ENCODE measurements at regions not wholly inside any gene's neighbourhood (a gene's known extent, or its start where the extent isn't known, plus 50 kb on each side); places are given as distances from the start of the nearest gene placed in this dataset.
"Not testable (repeated sequence)": the region's sequence is repeated elsewhere in the genome, so short reads cannot be mapped to it uniquely, and the experiment has no call there.

- peak; percentile 74 for DNase-seq
Measured at GRCh38 chr2:8229546-8229986, 452.3 kb upstream of the ID2 start.

GRCh38 chr2:8230466-8230865 lies 451.4 kb upstream of the ID2 start:
- no peak for DNase-seq

DNA sequence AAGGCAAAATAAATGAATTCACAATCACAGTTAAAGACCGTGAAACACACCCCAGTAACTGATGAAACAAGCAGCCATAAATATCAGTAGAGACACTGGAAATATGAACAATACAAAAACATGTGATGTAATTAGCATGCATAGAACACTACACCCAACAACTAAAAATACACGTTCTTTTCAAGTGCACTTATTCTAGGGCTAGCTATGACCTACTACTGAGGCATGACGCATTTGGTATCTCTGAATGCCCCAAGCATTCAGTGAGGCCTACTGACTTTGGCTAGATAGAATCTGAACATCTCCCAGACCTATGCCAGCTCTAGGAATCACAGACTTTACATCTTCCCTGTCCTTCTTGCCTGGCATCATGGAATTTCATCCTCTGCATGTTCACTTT lies 450.0 kb upstream of the ID2 start:
- no peak for DNase-seq

GRCh38 chr2:8232871-8233270 lies 449.0 kb upstream of the ID2 start:
- DNase-seq, result no peak

- DNase-seq, result no peak
Measured at GRCh38 chr2:8234253-8234652, 447.6 kb upstream of the ID2 start.

DNA sequence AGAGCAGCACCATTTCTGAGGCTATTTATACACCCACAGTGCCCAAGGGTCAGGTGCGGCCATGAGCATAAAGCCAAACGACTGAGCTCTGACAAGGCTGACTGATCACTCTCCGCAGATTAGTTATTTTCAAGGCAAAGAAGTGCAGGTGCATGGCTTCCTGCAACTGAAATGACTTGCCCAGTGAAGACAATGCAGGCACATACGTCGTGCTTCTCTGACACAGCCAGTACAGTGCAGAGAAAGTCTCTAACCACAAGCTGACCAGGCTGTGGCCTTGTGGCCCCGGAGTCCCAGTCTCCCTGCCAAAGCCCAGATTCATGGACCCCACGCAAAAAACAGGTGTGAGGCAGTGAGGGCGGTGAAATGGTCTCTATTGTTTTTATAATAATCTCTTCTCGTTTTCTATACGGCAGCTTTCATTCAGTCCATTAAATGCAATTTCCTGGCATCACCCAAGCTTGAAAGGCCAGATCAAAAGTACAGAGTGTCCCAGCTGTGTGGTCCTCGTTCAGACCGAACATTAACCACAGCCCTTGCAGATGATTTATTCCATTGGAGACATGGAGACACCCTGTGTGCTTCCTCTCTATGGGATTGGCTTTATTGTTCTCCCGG lies 447.0 kb upstream of the ID2 start:
- no peak for DNase-seq

DNA sequence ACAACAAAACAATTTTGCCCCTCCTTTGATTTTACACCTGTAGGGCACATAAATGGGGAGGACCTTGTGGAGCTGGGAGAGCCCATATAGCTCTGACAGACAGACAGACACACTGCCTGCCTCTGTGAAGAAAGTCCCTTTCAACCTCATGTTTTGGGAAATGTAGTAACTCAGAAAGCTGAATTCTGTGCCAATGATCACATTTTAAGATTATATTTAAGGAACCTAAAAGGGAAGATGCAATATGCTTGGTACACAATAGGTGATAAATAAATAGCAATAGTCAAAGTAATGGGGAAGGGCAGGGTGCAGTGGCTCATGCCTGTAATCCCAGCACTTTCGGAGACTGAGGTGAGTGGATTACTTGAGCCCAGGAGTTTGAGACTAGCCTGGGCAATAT lies 446.4 kb upstream of the ID2 start:
- no peak for DNase-seq

DNA sequence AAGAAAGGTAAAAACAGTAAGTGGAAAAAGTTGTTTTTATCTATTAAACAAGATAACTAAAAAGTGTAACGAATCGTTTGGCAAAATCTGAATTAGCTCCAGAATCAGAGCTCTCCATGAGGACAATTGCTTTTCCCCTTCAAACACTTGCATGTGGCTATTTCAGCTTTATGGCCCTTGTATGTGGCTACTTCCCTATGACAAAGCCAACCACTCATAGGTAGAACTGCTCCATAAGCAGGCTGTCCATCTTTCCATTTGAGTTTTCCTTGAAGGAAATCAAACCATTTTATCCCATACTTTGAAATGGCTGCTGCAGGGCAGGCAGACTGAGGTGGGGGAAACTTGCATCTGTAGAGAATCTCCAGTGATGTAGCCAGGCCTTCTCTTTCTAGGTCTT lies 445.5 kb upstream of the ID2 start:
- DNase-seq, result no peak

DNA sequence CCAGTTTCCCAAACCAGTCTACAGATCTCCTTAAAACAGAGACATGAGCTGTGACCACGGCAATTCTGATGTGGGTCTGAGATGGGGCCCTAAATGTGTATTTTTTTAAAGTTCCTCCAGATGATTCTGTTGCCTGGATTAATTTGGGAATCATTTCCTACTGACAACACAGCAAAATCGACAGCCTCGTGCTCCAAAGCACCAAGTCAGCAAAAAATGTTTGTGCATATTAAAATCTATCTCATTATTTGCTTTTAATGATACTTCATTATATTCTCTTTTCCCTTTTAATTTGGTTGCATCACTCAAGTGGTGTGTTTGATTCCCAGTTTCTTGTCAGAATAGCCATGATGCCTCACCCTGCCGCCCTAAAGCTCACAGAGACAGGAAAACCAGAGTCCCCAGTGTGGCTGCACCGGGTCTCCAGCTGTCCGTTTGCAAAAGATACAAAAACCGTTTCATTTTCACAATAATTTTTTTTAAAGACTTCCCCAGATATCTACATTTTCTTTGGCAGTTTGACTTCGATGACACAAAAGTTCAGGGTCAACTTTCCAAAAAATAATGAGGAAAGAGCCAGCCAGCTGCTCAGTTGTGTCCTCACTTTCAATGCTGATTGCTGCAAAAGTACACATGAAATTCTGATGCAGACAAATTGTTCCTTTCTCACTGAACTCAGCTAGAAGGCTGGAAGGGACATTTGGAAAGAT lies 443.2 kb upstream of the ID2 start:
- no peak for DNase-seq

DNA sequence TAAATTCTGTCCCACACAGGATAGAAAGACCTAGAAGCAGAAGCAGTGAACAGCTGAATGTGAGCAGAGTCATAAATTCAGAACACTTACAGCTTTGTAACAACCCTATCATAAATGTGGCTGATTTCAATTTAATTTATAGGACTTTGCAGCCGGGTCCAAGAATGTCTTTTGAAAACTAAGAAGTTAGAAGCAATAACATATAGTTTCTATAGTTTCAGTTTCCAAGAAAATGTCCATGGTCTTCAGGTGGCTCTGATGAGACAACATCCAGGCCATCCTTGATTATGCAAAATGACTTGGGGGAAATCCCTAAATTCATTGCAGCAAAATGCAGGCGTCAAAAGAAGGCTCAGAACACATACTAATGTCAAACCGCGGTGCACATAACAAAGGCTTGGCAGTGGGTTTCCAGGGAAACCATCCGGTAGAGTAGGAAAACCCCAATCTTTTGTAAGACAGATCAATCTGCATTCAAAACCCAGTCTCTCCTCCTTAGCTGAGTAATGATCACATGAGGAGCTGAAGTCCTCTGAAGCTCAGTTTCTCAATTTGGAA lies 442.2 kb upstream of the ID2 start:
- DNase-seq, result no peak

GRCh38 chr2:8241317-8241716 lies 440.5 kb upstream of the ID2 start:
- peak; percentile 42 for DNase-seq

DNA sequence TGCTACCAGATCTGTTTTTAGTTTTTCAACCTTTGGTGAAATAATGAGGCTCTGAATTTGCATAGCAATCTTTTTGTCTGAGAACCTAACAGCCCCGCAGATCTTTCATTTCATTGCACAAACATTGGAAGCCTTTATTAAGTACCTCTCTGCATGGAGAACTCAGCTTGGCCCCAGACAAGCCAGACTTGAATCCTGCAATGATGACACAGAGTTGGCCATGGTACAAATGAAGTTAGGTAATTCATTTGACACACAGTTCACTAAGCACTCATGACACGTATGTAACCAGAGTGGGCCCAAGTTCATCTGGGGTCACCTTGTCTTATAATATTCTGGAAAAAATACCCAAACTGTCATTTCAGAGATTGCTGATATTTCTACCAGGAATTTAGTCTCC lies 439.1 kb upstream of the ID2 start:
- DNase-seq, result no peak

DNA sequence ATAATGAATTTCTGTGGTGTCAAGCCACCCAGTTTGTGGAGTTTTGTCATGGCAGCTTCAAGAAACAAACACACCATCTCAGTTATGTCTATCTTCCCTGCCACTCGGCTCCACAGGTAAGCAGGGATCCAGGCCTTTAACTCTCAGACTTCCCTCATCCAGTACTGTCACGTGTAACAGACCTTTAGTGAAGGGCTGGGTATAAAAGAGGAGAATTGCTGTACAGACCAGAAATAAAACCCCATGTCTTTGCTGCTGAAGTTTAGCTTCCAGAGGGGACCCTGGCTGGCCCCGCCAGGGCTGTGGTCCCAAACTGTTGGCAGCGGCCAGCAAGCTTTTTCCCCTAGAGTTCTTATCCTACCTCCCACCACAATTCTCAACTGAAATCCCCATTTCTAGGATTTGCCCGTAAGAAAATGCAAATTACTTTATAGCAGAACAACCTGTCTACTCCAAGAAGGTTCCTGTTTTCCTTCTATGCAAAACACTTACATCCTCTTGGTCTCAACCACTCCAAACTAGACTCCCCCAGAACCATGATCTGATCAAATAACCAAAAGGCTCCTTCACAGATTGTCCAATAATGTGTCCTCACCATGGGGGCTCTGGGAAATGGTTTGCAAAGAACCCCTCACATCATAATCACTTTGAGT lies 438.0 kb upstream of the ID2 start:
- DNase-seq, result peak; percentile 28

GRCh38 chr2:8244639-8245038 lies 437.2 kb upstream of the ID2 start:
- no peak for DNase-seq

- DNase-seq, result no peak
Measured at GRCh38 chr2:8246137-8246536, 435.7 kb upstream of the ID2 start.

GRCh38 chr2:8247905-8248622 lies 433.8 kb upstream of the ID2 start:
- DNase-seq, result no peak

DNA sequence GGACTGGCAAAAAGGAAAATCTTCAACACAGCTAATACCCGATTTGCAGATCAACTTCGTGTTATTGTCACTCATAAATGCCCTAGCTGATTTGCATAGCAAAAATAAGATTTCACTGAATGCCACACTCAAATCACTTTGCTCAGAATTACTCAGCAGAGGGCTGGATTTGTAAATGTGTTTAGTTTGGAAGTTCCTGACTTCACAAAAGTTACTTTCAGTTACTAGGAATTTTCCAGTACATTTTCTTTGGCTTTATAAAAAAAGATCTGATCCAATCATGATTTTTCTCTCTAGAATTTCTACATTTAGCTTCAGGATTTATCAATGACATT lies 433.3 kb upstream of the ID2 start:
- no peak for DNase-seq

GRCh38 chr2:8249141-8249540 lies 432.7 kb upstream of the ID2 start:
- no peak for DNase-seq

DNA sequence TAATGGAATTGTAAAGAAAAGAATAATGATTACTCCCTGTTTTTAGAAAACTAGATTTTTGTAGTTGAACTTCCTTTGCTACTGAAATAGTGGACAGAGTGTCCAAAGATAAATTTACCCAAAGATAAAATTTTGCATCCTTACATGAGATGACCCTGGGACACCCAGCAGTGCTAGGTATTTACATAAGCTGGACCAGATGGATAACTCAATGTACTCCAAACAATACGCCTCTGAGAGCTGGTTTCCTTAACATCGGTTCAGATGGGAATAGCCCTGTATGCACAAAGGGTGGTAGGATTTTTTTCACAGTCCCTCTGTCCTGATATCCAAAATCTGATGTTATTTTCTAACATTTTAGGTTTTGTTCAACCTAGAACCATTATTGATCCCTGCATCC lies 432.1 kb upstream of the ID2 start:
- DNase-seq, result no peak

DNA sequence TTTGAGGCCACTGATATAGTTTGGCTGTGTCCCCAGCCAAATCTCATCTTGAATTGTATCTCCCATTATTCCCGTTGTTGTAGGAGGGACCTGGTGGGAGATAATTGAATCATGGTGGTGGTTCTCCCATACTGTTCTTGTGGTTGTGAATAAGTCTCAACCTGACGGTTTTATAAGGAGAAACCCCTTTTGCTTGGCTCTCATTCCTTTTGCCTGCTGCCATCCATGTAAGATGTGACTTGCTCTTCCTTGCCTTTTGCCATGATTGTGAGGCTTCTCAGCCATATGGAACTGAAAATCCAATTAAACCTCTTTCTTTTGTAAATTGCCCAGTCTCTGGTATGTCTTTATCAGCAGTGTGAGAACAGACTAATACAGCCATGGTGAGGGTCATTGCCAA lies 431.6 kb upstream of the ID2 start:
- DNase-seq, result not testable (repeated sequence)

GRCh38 chr2:8251291-8251690 lies 430.6 kb upstream of the ID2 start:
- DNase-seq, result no peak

DNA sequence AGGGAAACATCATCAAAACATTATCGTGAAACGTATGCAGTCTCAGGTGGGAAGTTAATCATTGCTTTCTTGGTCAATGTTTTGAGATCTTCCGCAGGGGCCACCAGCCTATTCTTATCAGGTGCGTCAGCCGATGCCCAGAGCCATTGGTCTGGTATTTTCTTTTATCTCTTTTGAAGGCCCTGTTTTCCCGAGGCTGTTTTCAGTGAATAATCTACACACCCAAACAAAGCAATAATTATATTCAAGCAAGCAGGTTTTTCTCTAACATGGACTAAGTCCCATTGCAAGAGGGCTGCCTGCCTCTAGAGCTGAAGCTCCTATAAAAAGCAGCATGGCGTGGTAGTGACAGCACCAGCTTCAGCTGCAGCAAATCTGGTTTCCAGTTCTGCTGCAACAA lies 430.0 kb upstream of the ID2 start:
- no peak for DNase-seq

- no peak for DNase-seq
Measured at GRCh38 chr2:8252997-8253694, 428.7 kb upstream of the ID2 start.
